NB4 (cell line): ENCODE measurements at regions not wholly inside any gene's neighbourhood (a gene's known extent, or its start where the extent isn't known, plus 50 kb on each side); places are given as distances from the start of the nearest gene placed in this dataset.

Source experiments
- DNase-seq: peaks from one replicate; pipeline ENCODE4 v3.0.0; 2010; ENCODE audit warnings: low read depth
- H3K4me3 ChIP-seq: one replicate; pipeline ENCODE4 v1.5.1; 2011; ENCODE audit warnings: mild to moderate bottlenecking, low read depth, low read length, moderate library complexity
- CTCF ChIP-seq: IDR thresholded peaks from one replicate; pipeline ENCODE4 v1.5.1; 2012; ENCODE audit warnings: low read depth, low read length
- MAX ChIP-seq: IDR thresholded peaks from 2 replicates; pipeline ENCODE4 v1.6.1; 2011; ENCODE audit warnings: low read depth, low read length
- MYC ChIP-seq: IDR thresholded peaks from 2 replicates; pipeline ENCODE4 v1.6.1; 2011; ENCODE audit warnings: low read depth, low read length
- POLR2A ChIP-seq: IDR thresholded peaks from 2 replicates; pipeline ENCODE4 v1.6.1; 2011; ENCODE audit warnings: mild to moderate bottlenecking; ENCODE audit not compliant: insufficient read length; ENCODE audit errors: extremely low read depth

DNA sequence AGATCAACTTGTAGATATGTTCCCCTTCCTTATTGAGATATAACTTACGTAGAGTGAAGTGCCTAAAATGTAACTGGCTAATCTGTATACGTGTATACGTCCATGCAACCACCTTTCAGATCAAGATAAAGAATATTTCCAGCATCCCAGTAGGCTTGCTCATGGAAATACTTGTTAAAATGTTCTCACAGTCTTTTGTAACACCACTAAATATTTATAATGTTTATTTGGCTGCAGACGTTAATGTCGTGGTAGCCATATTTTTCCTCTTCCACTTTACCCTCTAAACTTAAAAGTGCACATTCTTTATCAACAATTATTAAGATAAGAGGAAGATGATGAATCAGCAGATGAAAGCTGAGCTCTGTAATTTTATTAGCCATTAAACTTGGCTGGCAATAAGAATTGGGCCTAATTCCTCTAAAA lies 447.4 kb downstream of the AEBP2 start:
- H3K4me3 ChIP-seq: no peak overlapping the region
- no peak for TF ChIP-seq CTCF
- no peak for TF ChIP-seq POLR2A
- no peak for TF ChIP-seq MAX
- TF ChIP-seq MYC: no peak
- DNase-seq: no peak

DNA sequence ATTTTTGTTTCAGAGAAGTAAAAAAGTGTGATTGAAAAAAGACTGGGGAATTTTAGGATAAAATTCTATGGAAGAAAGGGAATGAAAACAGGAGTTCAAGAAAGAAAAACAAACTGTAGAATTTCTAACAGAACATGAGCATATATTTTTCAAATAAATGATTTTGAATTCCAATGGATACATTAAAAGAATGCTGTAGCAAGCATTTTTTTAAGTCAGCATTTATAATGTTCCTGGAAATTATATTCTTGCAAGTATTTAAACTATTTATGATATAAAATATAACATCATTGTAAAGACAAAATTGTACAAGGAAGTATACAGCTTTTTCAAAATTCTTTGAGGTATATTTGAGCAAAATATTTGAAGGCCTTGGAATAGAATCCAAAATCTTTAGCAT lies 450.7 kb downstream of the AEBP2 start:
- no peak overlapping the region for H3K4me3 ChIP-seq
- TF ChIP-seq MYC: no peak
- no peak for DNase-seq

DNA sequence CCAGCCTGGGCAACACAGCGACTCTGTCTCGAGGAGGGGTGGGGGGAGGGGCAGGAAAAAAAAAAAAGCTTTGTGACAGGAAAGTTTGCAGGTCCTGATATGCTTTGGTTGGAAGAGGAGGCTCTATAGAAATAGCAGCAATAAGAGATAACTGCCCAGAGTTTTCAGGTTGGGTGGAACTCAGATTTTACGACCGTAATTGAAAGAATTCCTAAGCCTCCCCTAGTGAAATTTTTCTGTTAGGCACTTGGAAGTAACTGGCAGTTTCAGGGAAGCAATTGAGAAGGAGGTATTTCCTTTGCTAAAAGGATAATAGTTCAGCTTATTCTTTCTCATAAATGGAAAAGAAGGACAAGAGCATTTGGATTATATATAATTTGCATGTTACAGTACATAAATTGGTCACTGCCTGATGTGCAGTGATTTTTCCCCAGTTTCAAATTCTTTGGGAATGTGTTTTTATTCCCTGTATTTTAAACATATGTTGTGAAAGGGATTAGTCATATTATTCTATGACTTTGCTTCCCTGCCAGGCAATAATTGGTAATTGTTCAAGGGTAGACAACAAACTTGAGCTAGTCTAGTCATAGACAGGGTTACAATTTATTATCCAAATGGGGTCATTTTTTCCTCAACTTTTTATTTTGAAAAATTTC lies 452.8 kb downstream of the AEBP2 start:
- no peak for TF ChIP-seq MAX
- TF ChIP-seq POLR2A: no peak
- no peak for TF ChIP-seq MYC
- TF ChIP-seq CTCF: no peak
- no peak overlapping the region for H3K4me3 ChIP-seq
- DNase-seq: no peak

DNA sequence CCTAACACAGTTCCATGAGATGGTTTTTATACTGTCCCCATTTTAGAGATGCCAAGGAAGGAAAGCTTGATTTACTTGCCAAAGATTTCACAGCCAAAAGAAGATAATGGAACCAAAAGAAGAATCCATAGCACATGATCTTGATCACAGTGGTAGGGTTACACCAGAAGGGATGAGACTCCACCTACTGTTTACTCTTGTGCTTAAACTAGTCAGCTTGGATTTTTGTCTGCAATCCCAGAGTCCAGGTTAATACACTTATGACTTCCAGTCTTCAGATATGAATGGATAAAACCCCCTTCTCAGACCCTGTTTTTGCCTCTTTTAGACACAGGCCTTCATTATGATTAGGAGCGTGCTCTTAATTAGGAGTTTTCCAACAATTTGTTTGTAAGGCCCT lies 454.2 kb downstream of the AEBP2 start:
- TF ChIP-seq POLR2A: no peak
- TF ChIP-seq CTCF: no peak
- TF ChIP-seq MAX: no peak
- no peak for TF ChIP-seq MYC
- H3K4me3 ChIP-seq: no peak overlapping the region
- peak; percentile 38 for DNase-seq

GRCh38 chr12:19894050-19894449 lies 454.8 kb downstream of the AEBP2 start:
- peak; percentile 60 for DNase-seq
- TF ChIP-seq POLR2A (no peak), MAX (peak; percentile 21; the same call in 1 of the 2 replicates), CTCF (no peak), MYC (0 out of 2 replicates have a peak, but pooled peaks have one; percentile 33)
- no peak overlapping the region for H3K4me3 ChIP-seq

DNA sequence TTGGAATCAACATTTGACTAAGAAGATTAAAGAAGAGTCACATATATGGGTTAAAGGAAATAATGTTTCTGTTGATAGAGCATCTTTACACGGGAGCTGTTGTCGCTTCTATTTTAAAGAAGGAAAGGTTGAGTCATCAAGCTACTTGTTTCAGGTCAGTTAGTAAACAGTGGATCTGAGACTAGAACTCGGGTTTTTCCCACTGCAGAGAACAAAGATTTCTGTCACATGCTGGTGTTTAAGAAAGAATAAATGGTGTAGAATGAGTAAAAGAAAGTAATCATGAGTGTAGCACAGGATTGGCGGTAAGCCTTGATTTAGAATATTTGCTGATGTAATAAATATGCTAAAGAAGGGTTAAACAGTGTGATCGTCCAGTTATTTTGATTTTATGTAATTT lies 455.5 kb downstream of the AEBP2 start:
- DNase-seq: no peak
- TF ChIP-seq MYC (no peak), MAX (no peak), CTCF (no peak), POLR2A (no peak)
- no peak overlapping the region for H3K4me3 ChIP-seq
